ENCODE measurements at regions not wholly inside any gene's neighbourhood (a gene's known extent, or its start where the extent isn't known, plus 50 kb on each side); places are given as distances from the start of the nearest gene placed in this dataset.
A peak's percentile ranks its signal among the peaks of the same experiment; 100 is the strongest.

DNA sequence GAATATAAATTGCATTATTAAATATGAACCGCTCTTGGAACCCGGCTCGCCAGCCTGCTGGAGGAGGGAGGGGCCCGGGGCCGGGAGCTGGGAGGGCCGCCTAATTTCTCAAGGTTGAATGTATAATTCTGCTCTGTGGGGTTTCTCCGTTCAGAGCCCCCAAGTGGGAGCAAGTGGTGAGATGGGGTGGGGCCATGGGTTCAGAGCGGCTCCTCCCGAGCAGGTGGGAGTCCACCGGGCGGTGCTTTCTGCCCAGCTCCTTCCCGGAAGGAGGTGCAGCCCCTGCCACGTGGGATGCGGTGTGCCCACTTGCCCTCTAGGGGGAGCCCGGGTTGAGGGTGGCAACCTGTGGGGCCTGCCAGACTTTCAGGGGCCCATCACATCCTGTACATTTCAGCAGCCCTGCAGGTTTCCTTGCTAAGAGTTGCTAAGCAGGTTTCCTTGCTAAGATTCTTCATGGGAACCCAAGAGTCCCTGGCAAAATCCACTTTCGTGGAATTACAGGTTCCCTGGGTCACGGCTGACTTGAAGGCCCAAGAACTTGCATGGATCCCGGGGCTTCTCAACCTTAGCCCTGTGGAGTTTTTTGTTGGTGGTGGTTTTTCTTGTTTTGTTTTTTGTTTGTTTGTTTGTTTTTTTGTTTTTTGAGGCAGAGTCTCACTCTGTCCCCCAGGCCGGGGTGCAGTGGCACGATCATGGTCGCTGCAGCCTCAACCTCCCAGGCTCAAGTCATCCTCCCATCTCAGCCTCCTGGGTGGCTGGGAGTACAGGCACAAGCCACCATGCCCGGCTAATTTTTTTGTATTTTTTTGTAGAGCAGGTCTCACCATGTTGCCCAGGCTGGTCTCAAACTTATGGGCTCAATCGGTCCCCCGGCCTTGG, 196.7 kb upstream of the GSE1 start (continued):
- TF ChIP-seq, protein P1, sequence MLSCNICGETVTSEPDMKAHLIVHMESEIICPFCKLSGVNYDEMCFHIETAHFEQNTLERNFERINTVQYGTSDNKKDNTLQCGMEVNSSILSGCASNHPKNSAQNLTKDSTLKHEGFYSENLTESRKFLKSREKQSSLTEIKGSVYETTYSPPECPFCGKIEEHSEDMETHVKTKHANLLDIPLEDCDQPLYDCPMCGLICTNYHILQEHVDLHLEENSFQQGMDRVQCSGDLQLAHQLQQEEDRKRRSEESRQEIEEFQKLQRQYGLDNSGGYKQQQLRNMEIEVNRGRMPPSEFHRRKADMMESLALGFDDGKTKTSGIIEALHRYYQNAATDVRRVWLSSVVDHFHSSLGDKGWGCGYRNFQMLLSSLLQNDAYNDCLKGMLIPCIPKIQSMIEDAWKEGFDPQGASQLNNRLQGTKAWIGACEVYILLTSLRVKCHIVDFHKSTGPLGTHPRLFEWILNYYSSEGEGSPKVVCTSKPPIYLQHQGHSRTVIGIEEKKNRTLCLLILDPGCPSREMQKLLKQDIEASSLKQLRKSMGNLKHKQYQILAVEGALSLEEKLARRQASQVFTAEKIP (CRISPR knock-in tag; IDR thresholded peaks at IDR 0.05; ENCODE audit: borderline replicate concordance) = no peak
- TF ChIP-seq ZNF546 (CRISPR knock-in tag; conservative IDR thresholded peaks at IDR 0.05) (no peak), ZGPAT (CRISPR knock-in tag; IDR thresholded peaks at IDR 0.05) (peak; percentile 46; the same call in 1 of the 2 replicates), SMAD1 (CRISPR knock-in tag; IDR thresholded peaks at IDR 0.05; ENCODE audit: borderline replicate concordance, low read depth) (no peak), KDM4B (CRISPR knock-in tag; IDR thresholded peaks at IDR 0.05) (peak; percentile 65; the same call in 1 of the 2 replicates), HNRNPLL (IDR thresholded peaks at IDR 0.05; ENCODE audit: low read depth, low read length, poor library complexity, severe bottlenecking) (no peak), MAFG (CRISPR knock-in tag; IDR thresholded peaks at IDR 0.05) (no peak), HNF4G (IDR thresholded peaks at IDR 0.05; ENCODE audit: borderline replicate concordance, low read depth, low read length) (no peak), HNF4G (CRISPR knock-in tag; IDR thresholded peaks at IDR 0.05; ENCODE audit: borderline replicate concordance, low read depth) (no peak), LBX2 (CRISPR knock-in tag; IDR thresholded peaks at IDR 0.05; ENCODE audit: borderline replicate concordance) (no peak), ATF4 (CRISPR knock-in tag; IDR thresholded peaks at IDR 0.05) (no peak), MTF2 (CRISPR knock-in tag; IDR thresholded peaks at IDR 0.05; ENCODE audit: borderline replicate concordance) (no peak), BCLAF1 (IDR thresholded peaks at IDR 0.05) (no peak)
- TF ChIP-seq, protein P2, sequence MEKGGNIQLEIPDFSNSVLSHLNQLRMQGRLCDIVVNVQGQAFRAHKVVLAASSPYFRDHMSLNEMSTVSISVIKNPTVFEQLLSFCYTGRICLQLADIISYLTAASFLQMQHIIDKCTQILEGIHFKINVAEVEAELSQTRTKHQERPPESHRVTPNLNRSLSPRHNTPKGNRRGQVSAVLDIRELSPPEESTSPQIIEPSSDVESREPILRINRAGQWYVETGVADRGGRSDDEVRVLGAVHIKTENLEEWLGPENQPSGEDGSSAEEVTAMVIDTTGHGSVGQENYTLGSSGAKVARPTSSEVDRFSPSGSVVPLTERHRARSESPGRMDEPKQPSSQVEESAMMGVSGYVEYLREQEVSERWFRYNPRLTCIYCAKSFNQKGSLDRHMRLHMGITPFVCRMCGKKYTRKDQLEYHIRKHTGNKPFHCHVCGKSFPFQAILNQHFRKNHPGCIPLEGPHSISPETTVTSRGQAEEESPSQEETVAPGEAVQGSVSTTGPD (CRISPR knock-in tag; IDR thresholded peaks at IDR 0.05) = no peak
